Transverse colon (tissue), 4 donors: ENCODE measurements at regions not wholly inside any gene's neighbourhood (a gene's known extent, or its start where the extent isn't known, plus 50 kb on each side); places are given as distances from the start of the nearest gene placed in this dataset.
"Not testable (repeated sequence)": the region's sequence is repeated elsewhere in the genome, so short reads cannot be mapped to it uniquely, and the experiment has no call there.

Experiments
- POLR2A ChIP-seq: fragments of 450-650 bp; IDR thresholded peaks from one replicate; pipeline ENCODE4 v1.6.1; 2016; ENCODE audit warnings: antibody characterized with exemption, mild to moderate bottlenecking, moderate library complexity
- POLR2AphosphoS5 ChIP-seq, 3 donors: sonication (generic); formaldehyde crosslinking; IDR thresholded peaks; one replicate each; pipeline ENCODE4 v1.6.1; 2016; ENCODE audit warnings: antibody characterized with exemption in 3 of 3
- TF ChIP-seq, protein P1 (sequence below), 5 experiments: fragments of 200-600 bp in 3 of 5; fragments of 450-650 bp in 2 of 5; sonication (generic) in 3 of 5; IDR thresholded peaks; 1 replicate in 2 of 5; 2 replicates in 3 of 5; pipeline ENCODE4 v1.5.1; 2016 to 2017; ENCODE audit warnings: antibody characterized with exemption in 5 of 5, inconsistent platforms in 3 of 5, mild to moderate bottlenecking in 2 of 5, moderate library complexity in 1 of 5

- TF ChIP-seq POLR2A; POLR2AphosphoS5 (IDR thresholded peaks at IDR 0.05): not testable (repeated sequence)
- TF ChIP-seq, protein P1, sequence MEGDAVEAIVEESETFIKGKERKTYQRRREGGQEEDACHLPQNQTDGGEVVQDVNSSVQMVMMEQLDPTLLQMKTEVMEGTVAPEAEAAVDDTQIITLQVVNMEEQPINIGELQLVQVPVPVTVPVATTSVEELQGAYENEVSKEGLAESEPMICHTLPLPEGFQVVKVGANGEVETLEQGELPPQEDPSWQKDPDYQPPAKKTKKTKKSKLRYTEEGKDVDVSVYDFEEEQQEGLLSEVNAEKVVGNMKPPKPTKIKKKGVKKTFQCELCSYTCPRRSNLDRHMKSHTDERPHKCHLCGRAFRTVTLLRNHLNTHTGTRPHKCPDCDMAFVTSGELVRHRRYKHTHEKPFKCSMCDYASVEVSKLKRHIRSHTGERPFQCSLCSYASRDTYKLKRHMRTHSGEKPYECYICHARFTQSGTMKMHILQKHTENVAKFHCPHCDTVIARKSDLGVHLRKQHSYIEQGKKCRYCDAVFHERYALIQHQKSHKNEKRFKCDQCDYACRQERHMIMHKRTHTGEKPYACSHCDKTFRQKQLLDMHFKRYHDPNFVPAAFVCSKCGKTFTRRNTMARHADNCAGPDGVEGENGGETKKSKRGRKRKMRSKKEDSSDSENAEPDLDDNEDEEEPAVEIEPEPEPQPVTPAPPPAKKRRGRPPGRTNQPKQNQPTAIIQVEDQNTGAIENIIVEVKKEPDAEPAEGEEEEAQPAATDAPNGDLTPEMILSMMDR (IDR thresholded peaks at IDR 0.05): not testable (repeated sequence)
Measured at GRCh38 chr19:28116379-28116778, 1096.6 kb downstream of the UQCRFS1 start.
